ENCODE measurements at regions not wholly inside any gene's neighbourhood (a gene's known extent, or its start where the extent isn't known, plus 50 kb on each side); places are given as distances from the start of the nearest gene placed in this dataset.
"Not testable (repeated sequence)": the region's sequence is repeated elsewhere in the genome, so short reads cannot be mapped to it uniquely, and the experiment has no call there.

- no peaks in the 10 kb centered on the region for H3K79me2 ChIP-seq (ENCODE audit: control insufficient read depth, insufficient read depth, low read length, unreplicated experiment)
- H3K4me3 ChIP-seq (ENCODE audit: low read depth, low read length) = no peak overlapping the region
- H3K4me1 ChIP-seq (ENCODE audit: control insufficient read depth, insufficient read depth, low read length, unreplicated experiment) = no peaks in the 10 kb centered on the region
- H3K36me3 ChIP-seq (ENCODE audit: insufficient read depth, low read length) = no peaks in the 10 kb centered on the region
- H3K27ac ChIP-seq (ENCODE audit: low read depth, low read length) = no peak overlapping the region
- H3K27me3 ChIP-seq (ENCODE audit: insufficient read depth, low read length) = peaks cover 13% of the 10 kb centered on the region
- H2AFZ ChIP-seq (ENCODE audit: low read length, unreplicated experiment) = no peak overlapping the region
Observed at GRCh38 chr3:197407053-197407452, 108.6 kb upstream of the DLG1 start.

DNA sequence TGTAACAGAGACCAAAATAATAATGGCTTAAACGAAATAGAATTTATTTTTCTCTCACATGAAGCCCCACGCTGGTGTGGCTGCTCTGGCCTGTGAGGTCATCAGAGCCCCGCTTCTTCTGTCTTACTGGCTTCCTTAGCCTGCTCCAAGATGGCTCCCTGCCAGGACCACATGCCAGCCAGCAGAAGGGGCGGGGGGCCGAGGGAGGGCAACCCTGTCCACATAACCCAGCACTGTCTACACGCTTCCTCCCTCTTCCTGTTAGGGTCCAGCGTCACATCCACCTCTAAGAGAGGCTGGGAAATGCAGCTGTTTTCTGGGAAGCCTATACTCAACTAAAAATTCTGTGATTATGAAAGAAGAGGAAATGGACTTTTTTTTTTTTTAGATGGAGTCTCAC, 107.9 kb upstream of the DLG1 start:
- H3K4me3 ChIP-seq (ENCODE audit: low read depth, low read length) = no peak overlapping the region
- H3K27ac ChIP-seq (ENCODE audit: low read depth, low read length) = no peak overlapping the region
- H3K79me2 ChIP-seq (ENCODE audit: control insufficient read depth, insufficient read depth, low read length, unreplicated experiment) = no peaks in the 10 kb centered on the region
- H3K27me3 ChIP-seq (ENCODE audit: insufficient read depth, low read length) = peaks cover 13% of the 10 kb centered on the region
- no peaks in the 10 kb centered on the region for H3K36me3 ChIP-seq (ENCODE audit: insufficient read depth, low read length)
- no peaks in the 10 kb centered on the region for H3K4me1 ChIP-seq (ENCODE audit: control insufficient read depth, insufficient read depth, low read length, unreplicated experiment)
- no peak overlapping the region for H2AFZ ChIP-seq (ENCODE audit: low read length, unreplicated experiment)

DNA sequence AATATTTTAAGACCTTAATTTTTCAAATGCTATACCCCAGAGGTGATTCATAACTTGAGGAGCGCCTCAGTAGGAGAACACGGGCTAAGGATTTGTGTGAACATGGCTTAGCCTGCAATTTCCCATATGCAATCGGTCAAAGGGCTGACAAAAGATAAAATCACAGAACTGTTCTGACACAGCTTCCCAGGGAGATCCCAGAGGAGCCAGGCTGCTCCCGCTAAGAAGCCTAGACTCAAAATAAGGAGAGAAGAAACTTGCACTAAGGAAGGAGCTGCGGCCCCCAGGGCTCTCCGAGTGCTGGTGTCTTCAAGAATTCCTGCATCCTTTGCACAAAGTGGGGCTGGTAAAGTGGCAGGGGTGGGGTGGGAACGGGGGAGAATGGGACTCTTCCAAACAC, 106.3 kb upstream of the DLG1 start:
- no peaks in the 10 kb centered on the region for H3K79me2 ChIP-seq (ENCODE audit: control insufficient read depth, insufficient read depth, low read length, unreplicated experiment)
- no peaks in the 10 kb centered on the region for H3K36me3 ChIP-seq (ENCODE audit: insufficient read depth, low read length)
- no peak overlapping the region for H3K4me3 ChIP-seq (ENCODE audit: low read depth, low read length)
- no peak overlapping the region for H3K27ac ChIP-seq (ENCODE audit: low read depth, low read length)
- H2AFZ ChIP-seq (ENCODE audit: low read length, unreplicated experiment) = no peak overlapping the region
- peaks cover 13% of the 10 kb centered on the region for H3K27me3 ChIP-seq (ENCODE audit: insufficient read depth, low read length)
- no peaks in the 10 kb centered on the region for H3K4me1 ChIP-seq (ENCODE audit: control insufficient read depth, insufficient read depth, low read length, unreplicated experiment)

DNA sequence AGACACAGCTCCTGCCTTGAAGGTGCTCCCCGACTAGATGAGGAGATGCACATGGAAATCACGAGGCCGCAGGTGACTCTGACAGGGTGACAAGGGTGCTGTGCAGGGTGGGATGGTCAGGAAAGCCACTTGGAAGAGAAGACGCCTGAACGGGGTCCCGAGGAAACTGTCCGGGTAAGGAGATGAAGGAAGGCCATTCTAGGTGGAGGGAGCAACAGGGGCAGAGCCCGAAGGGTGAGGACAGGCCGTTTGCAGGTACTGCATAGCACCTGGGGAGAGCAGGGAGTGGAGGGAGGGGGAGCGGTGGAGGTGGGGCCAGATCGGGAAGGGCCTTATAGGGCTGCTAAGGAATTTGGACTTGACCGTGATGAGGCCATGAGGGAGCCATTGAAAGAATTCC, 105.6 kb upstream of the DLG1 start:
- H3K79me2 ChIP-seq (ENCODE audit: control insufficient read depth, insufficient read depth, low read length, unreplicated experiment) = no peaks in the 10 kb centered on the region
- no peaks in the 10 kb centered on the region for H3K4me1 ChIP-seq (ENCODE audit: control insufficient read depth, insufficient read depth, low read length, unreplicated experiment)
- H3K4me3 ChIP-seq (ENCODE audit: low read depth, low read length) = no peak overlapping the region
- H2AFZ ChIP-seq (ENCODE audit: low read length, unreplicated experiment) = no peak overlapping the region
- H3K27ac ChIP-seq (ENCODE audit: low read depth, low read length) = no peak overlapping the region
- H3K36me3 ChIP-seq (ENCODE audit: insufficient read depth, low read length) = no peaks in the 10 kb centered on the region
- H3K27me3 ChIP-seq (ENCODE audit: insufficient read depth, low read length) = peaks cover 7% of the 10 kb centered on the region

GRCh38 chr3:197402401-197402800, 104.0 kb upstream of the DLG1 start:
- H3K27me3 ChIP-seq (ENCODE audit: insufficient read depth, low read length); H3K4me1 ChIP-seq (ENCODE audit: control insufficient read depth, insufficient read depth, low read length, unreplicated experiment); H2AFZ ChIP-seq (ENCODE audit: low read length, unreplicated experiment); H3K36me3 ChIP-seq (ENCODE audit: insufficient read depth, low read length); H3K79me2 ChIP-seq (ENCODE audit: control insufficient read depth, insufficient read depth, low read length, unreplicated experiment); H3K27ac ChIP-seq (ENCODE audit: low read depth, low read length); H3K4me3 ChIP-seq (ENCODE audit: low read depth, low read length): not testable (repeated sequence)

DNA sequence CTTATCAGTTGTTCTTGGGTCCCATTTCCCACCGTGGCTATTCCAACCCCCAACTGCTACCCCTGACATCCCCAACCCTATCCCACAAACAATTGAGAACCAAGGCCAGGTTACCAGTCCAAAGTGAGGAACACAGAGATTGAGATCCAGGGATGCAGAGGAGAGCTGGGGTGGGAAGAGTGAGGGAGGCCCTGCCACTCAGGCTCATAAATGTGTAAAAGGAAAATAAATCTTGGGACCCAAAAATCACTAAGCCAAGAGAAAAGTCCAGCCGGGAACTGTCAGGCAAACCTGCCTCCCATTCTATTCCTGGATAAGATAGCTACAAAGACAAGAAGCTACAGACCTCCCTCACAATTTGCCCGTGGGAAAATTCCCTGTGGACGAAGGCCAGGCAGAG, 101.1 kb upstream of the DLG1 start:
- Histone ChIP-seq H3K36me3 (ENCODE audit: insufficient read depth, low read length) (no peaks in the 10 kb centered on the region), H2AFZ (ENCODE audit: low read length, unreplicated experiment) (no peak overlapping the region), H3K4me3 (ENCODE audit: low read depth, low read length) (no peak overlapping the region), H3K27ac (ENCODE audit: low read depth, low read length) (no peak overlapping the region), H3K79me2 (ENCODE audit: control insufficient read depth, insufficient read depth, low read length, unreplicated experiment) (no peaks in the 10 kb centered on the region), H3K4me1 (ENCODE audit: control insufficient read depth, insufficient read depth, low read length, unreplicated experiment) (peaks cover 10% of the 10 kb centered on the region), H3K27me3 (ENCODE audit: insufficient read depth, low read length) (no peaks in the 10 kb centered on the region)

DNA sequence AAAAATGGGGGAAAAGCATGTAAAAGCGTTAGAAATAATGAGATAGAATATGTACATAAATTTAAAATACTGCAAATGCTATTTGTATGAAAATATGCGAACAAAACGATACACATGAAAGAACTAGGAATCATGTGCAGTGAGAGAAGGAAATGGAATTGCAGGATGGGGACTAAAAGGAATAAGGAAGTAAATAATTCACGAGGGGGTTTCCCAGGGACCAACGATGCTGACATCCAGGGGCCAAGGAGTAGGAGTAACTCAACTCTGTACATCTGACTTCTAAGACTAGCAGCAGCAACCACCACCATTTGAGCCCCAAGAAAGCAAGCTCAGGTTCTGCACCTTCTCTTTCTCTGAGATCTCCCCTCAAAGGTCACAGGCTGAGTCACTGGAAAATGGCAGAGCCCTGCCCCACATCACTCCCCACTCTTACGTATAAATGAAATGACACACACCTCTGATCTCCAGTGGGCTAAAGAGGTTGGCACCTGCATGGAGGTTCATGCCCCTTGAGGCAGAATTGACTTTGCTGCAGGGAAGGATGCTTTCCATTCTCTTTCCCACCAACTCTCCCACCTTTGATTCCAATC, 100.0 kb upstream of the DLG1 start:
- peaks cover 21% of the 10 kb centered on the region for H3K4me1 ChIP-seq (ENCODE audit: control insufficient read depth, insufficient read depth, low read length, unreplicated experiment)
- no peaks in the 10 kb centered on the region for H3K27me3 ChIP-seq (ENCODE audit: insufficient read depth, low read length)
- H3K4me3 ChIP-seq (ENCODE audit: low read depth, low read length) = no peak overlapping the region
- no peak overlapping the region for H3K27ac ChIP-seq (ENCODE audit: low read depth, low read length)
- no peaks in the 10 kb centered on the region for H3K79me2 ChIP-seq (ENCODE audit: control insufficient read depth, insufficient read depth, low read length, unreplicated experiment)
- H2AFZ ChIP-seq (ENCODE audit: low read length, unreplicated experiment) = no peak overlapping the region
- H3K36me3 ChIP-seq (ENCODE audit: insufficient read depth, low read length) = no peaks in the 10 kb centered on the region

DNA sequence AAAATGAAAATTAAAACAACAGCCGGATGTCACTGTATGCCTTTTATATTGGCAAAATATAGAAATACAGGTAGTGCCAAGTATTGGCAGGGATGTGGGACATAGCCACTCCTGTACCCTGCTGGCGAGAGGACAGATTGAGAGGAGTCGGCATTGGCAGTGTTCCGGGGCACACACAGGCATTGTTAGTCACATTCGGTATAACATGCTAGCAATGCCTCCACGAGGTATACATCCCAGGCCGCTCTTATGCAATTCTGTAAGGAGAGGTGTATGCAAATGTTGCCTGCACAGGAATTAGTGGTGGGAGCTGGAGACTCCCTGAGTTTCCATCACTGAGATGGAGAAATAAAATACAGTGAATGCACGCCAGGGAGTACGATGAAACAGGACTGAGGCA, 99.4 kb upstream of the DLG1 start:
- Histone ChIP-seq H2AFZ (ENCODE audit: low read length, unreplicated experiment) (no peak overlapping the region), H3K27ac (ENCODE audit: low read depth, low read length) (no peak overlapping the region), H3K36me3 (ENCODE audit: insufficient read depth, low read length) (no peaks in the 10 kb centered on the region), H3K4me1 (ENCODE audit: control insufficient read depth, insufficient read depth, low read length, unreplicated experiment) (peaks cover 26% of the 10 kb centered on the region), H3K79me2 (ENCODE audit: control insufficient read depth, insufficient read depth, low read length, unreplicated experiment) (no peaks in the 10 kb centered on the region), H3K27me3 (ENCODE audit: insufficient read depth, low read length) (no peaks in the 10 kb centered on the region), H3K4me3 (ENCODE audit: low read depth, low read length) (no peak overlapping the region)

GRCh38 chr3:197394464-197395321, 96.3 kb upstream of the DLG1 start:
- Histone ChIP-seq H3K36me3 (ENCODE audit: insufficient read depth, low read length) (no peaks in the 10 kb centered on the region), H3K27ac (ENCODE audit: low read depth, low read length) (peak overlapping the region; percentile 97), H2AFZ (ENCODE audit: low read length, unreplicated experiment) (peak overlapping the region; percentile 47), H3K79me2 (ENCODE audit: control insufficient read depth, insufficient read depth, low read length, unreplicated experiment) (no peaks in the 10 kb centered on the region), H3K4me1 (ENCODE audit: control insufficient read depth, insufficient read depth, low read length, unreplicated experiment) (peaks cover 28% of the 10 kb centered on the region), H3K27me3 (ENCODE audit: insufficient read depth, low read length) (peaks cover 20% of the 10 kb centered on the region), H3K4me3 (ENCODE audit: low read depth, low read length) (0 out of 2 replicates have a peak overlapping the region, but pooled peaks have one; percentile 10)

GRCh38 chr3:197394126-197394463, 95.7 kb upstream of the DLG1 start:
- Histone ChIP-seq H3K4me1 (ENCODE audit: control insufficient read depth, insufficient read depth, low read length, unreplicated experiment) (peaks cover 28% of the 10 kb centered on the region), H2AFZ (ENCODE audit: low read length, unreplicated experiment) (peak overlapping the region; percentile 47), H3K27me3 (ENCODE audit: insufficient read depth, low read length) (peaks cover 26% of the 10 kb centered on the region), H3K27ac (ENCODE audit: low read depth, low read length) (peak overlapping the region; percentile 90)
- H3K79me2 ChIP-seq (ENCODE audit: control insufficient read depth, insufficient read depth, low read length, unreplicated experiment); H3K36me3 ChIP-seq (ENCODE audit: insufficient read depth, low read length); H3K4me3 ChIP-seq (ENCODE audit: low read depth, low read length): not testable (repeated sequence)

DNA sequence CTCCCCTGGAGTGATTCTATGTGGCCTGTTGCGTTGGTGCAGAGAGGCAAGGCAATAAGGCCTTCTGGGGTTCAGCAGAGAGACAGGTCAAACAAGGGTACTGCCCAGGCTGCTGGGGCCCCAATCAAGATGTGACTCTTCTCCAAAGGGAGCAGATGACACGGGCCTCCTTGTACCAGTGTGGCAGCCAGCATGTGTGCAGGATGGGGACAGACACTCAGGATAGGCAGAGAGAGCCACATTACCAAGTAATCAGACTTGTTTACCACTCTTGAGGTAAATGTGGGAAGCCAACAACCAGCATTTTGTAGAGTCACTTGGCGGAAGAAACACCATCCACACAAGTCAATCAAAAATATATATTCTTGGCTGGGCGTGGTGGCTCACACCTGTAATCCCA, 95.3 kb upstream of the DLG1 start:
- H3K4me1 ChIP-seq (ENCODE audit: control insufficient read depth, insufficient read depth, low read length, unreplicated experiment) = peaks cover 28% of the 10 kb centered on the region
- H3K79me2 ChIP-seq (ENCODE audit: control insufficient read depth, insufficient read depth, low read length, unreplicated experiment) = no peaks in the 10 kb centered on the region
- H3K36me3 ChIP-seq (ENCODE audit: insufficient read depth, low read length) = no peaks in the 10 kb centered on the region
- H3K4me3 ChIP-seq (ENCODE audit: low read depth, low read length) = no peak overlapping the region
- H3K27ac ChIP-seq (ENCODE audit: low read depth, low read length) = peak overlapping the region; percentile 90; the same call in 1 of the 2 replicates
- no peak overlapping the region for H2AFZ ChIP-seq (ENCODE audit: low read length, unreplicated experiment)
- peaks cover 30% of the 10 kb centered on the region for H3K27me3 ChIP-seq (ENCODE audit: insufficient read depth, low read length)
